Mucosa of stomach (tissue), 1 donor: ENCODE measurements at regions not wholly inside any gene's neighbourhood (a gene's known extent, or its start where the extent isn't known, plus 50 kb on each side); places are given as distances from the start of the nearest gene placed in this dataset.

Source experiments
- H3K27me3 ChIP-seq: one replicate; pipeline ENCODE4 v1.7.0; 2013; ENCODE audit warnings: mild to moderate bottlenecking, low read length; ENCODE audit not compliant: control insufficient read depth, insufficient read depth
- H3K36me3 ChIP-seq: one replicate; pipeline ENCODE4 v1.7.0; 2013; ENCODE audit warnings: low read length; ENCODE audit not compliant: control insufficient read depth, insufficient read depth
- H3K4me1 ChIP-seq: one replicate; pipeline ENCODE4 v1.7.0; 2013; ENCODE audit warnings: mild to moderate bottlenecking, low read length; ENCODE audit not compliant: control insufficient read depth, insufficient read depth
- H3K4me3 ChIP-seq: one replicate; pipeline ENCODE4 v1.7.0; 2013; ENCODE audit warnings: low read length
- H3K9ac ChIP-seq: one replicate; pipeline ENCODE4 v1.7.0; 2013; ENCODE audit warnings: mild to moderate bottlenecking, low read length, moderate library complexity
- H3K9me3 ChIP-seq: one replicate; pipeline ENCODE4 v1.7.0; 2013; ENCODE audit warnings: mild to moderate bottlenecking, low read length, moderate library complexity; ENCODE audit not compliant: control insufficient read depth
- donor health status: Pancreatic carcinoma.

DNA sequence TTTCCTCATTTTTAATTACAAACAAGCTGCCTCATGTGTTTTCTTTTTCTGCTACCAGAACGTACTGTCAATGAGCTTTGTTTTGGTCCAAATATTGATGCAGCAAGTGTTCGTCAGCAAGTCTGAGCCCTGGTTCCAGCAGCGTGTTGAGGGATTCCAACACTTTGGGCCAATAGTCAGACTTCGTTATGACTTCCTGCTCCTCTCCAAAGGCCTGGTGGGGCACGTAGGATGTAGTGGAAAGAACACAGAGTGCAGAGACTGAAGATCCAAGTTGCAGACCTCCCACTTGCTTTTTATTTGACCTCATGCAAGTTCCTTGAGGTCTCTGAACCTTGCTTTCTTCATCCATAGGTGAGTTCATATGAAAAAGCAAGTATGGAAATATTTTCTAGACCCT lies 138.2 kb downstream of the BBOX1 start:
- Histone ChIP-seq H3K4me3 (no peak overlapping the region), H3K4me1 (peaks cover 9% of the 10 kb centered on the region), H3K36me3 (no peaks in the 10 kb centered on the region), H3K27me3 (no peaks in the 10 kb centered on the region), H3K9me3 (no peaks in the 10 kb centered on the region), H3K9ac (no peak overlapping the region)
